H1 (cell line): ENCODE measurements at regions not wholly inside any gene's neighbourhood (a gene's known extent, or its start where the extent isn't known, plus 50 kb on each side); places are given as distances from the start of the nearest gene placed in this dataset.

Source experiments
- TF ChIP-seq, protein P1 (sequence below): fragments of 300-600 bp; sonication (generic); IDR thresholded peaks from 2 replicates; pipeline ENCODE4 v1.7.1; 2012; ENCODE audit warnings: low read length, moderate library complexity, mild to moderate bottlenecking, inconsistent platforms; ENCODE audit not compliant: insufficient replicate concordance

DNA sequence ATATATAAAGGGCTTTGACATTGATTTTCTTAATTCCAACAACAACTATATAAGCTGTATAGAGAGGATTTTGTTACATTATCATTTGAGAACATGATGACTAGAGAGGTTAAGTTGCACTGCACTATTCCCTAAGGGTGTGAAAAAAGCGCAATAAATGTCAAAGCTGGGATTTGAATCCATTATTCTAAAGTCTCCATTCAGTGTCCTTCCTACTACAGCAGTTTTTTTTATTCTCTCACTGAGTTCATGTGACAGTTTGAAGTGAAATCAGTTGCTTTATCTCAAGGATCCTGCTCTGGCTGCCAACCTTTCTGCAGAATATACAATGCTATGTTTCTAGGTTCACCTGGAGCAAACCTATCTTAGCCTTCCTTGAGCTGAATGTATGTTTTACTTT, 177.5 kb downstream of the ANKRD50 start (continued):
- TF ChIP-seq, protein P1, sequence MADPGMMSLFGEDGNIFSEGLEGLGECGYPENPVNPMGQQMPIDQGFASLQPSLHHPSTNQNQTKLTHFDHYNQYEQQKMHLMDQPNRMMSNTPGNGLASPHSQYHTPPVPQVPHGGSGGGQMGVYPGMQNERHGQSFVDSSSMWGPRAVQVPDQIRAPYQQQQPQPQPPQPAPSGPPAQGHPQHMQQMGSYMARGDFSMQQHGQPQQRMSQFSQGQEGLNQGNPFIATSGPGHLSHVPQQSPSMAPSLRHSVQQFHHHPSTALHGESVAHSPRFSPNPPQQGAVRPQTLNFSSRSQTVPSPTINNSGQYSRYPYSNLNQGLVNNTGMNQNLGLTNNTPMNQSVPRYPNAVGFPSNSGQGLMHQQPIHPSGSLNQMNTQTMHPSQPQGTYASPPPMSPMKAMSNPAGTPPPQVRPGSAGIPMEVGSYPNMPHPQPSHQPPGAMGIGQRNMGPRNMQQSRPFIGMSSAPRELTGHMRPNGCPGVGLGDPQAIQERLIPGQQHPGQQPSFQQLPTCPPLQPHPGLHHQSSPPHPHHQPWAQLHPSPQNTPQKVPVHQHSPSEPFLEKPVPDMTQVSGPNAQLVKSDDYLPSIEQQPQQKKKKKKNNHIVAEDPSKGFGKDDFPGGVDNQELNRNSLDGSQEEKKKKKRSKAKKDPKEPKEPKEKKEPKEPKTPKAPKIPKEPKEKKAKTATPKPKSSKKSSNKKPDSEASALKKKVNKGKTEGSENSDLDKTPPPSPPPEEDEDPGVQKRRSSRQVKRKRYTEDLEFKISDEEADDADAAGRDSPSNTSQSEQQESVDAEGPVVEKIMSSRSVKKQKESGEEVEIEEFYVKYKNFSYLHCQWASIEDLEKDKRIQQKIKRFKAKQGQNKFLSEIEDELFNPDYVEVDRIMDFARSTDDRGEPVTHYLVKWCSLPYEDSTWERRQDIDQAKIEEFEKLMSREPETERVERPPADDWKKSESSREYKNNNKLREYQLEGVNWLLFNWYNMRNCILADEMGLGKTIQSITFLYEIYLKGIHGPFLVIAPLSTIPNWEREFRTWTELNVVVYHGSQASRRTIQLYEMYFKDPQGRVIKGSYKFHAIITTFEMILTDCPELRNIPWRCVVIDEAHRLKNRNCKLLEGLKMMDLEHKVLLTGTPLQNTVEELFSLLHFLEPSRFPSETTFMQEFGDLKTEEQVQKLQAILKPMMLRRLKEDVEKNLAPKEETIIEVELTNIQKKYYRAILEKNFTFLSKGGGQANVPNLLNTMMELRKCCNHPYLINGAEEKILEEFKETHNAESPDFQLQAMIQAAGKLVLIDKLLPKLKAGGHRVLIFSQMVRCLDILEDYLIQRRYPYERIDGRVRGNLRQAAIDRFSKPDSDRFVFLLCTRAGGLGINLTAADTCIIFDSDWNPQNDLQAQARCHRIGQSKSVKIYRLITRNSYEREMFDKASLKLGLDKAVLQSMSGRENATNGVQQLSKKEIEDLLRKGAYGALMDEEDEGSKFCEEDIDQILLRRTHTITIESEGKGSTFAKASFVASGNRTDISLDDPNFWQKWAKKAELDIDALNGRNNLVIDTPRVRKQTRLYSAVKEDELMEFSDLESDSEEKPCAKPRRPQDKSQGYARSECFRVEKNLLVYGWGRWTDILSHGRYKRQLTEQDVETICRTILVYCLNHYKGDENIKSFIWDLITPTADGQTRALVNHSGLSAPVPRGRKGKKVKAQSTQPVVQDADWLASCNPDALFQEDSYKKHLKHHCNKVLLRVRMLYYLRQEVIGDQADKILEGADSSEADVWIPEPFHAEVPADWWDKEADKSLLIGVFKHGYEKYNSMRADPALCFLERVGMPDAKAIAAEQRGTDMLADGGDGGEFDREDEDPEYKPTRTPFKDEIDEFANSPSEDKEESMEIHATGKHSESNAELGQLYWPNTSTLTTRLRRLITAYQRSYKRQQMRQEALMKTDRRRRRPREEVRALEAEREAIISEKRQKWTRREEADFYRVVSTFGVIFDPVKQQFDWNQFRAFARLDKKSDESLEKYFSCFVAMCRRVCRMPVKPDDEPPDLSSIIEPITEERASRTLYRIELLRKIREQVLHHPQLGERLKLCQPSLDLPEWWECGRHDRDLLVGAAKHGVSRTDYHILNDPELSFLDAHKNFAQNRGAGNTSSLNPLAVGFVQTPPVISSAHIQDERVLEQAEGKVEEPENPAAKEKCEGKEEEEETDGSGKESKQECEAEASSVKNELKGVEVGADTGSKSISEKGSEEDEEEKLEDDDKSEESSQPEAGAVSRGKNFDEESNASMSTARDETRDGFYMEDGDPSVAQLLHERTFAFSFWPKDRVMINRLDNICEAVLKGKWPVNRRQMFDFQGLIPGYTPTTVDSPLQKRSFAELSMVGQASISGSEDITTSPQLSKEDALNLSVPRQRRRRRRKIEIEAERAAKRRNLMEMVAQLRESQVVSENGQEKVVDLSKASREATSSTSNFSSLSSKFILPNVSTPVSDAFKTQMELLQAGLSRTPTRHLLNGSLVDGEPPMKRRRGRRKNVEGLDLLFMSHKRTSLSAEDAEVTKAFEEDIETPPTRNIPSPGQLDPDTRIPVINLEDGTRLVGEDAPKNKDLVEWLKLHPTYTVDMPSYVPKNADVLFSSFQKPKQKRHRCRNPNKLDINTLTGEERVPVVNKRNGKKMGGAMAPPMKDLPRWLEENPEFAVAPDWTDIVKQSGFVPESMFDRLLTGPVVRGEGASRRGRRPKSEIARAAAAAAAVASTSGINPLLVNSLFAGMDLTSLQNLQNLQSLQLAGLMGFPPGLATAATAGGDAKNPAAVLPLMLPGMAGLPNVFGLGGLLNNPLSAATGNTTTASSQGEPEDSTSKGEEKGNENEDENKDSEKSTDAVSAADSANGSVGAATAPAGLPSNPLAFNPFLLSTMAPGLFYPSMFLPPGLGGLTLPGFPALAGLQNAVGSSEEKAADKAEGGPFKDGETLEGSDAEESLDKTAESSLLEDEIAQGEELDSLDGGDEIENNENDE: no peak
